ENCODE measurements at regions not wholly inside any gene's neighbourhood (a gene's known extent, or its start where the extent isn't known, plus 50 kb on each side); places are given as distances from the start of the nearest gene placed in this dataset.

- TF ChIP-seq CTCF (IDR thresholded peaks at IDR 0.05), result no peak
- TF ChIP-seq POLR2A (IDR thresholded peaks at IDR 0.05), result no peak
Measured at GRCh38 chr20:48471759-48472408, 355.9 kb downstream of the PREX1 start.

All from esophagus squamous epithelium (tissue), 4 donors.